ENCODE measurements at regions not wholly inside any gene's neighbourhood (a gene's known extent, or its start where the extent isn't known, plus 50 kb on each side); places are given as distances from the start of the nearest gene placed in this dataset.

GRCh38 chr5:28729067-28729466, 1690.7 kb upstream of the CDH9 start (continued):
- no peak for TF ChIP-seq CHD7 (IDR thresholded peaks at IDR 0.05; ENCODE audit: insufficient replicate concordance, low read length)
- TF ChIP-seq EZH2 (IDR thresholded peaks at IDR 0.05; ENCODE audit: low read depth, low read length, severe bottlenecking): no peak
- TF ChIP-seq SP4 (IDR thresholded peaks at IDR 0.05; ENCODE audit: low read length): no peak
- no peak for TF ChIP-seq RXRA (IDR thresholded peaks at IDR 0.05; ENCODE audit: insufficient read depth, low read depth, low read length)
- no peak for TF ChIP-seq CBX8 (IDR thresholded peaks at IDR 0.05; ENCODE audit: borderline replicate concordance, low read depth, low read length)
- TF ChIP-seq POLR2AphosphoS5 (IDR thresholded peaks at IDR 0.05; ENCODE audit: low read depth, low read length): no peak
- no peak for TF ChIP-seq NRF1 (IDR thresholded peaks at IDR 0.05; ENCODE audit: low read depth, low read length)
- TF ChIP-seq EGR1 (IDR thresholded peaks at IDR 0.05; ENCODE audit: borderline replicate concordance, low read depth, low read length): no peak
- no peak for TF ChIP-seq BACH1 (IDR thresholded peaks at IDR 0.05; ENCODE audit: low read length)
- TF ChIP-seq MAFK (IDR thresholded peaks at IDR 0.05; ENCODE audit: low read depth, low read length): no peak
- no peak for TF ChIP-seq TEAD4 (IDR thresholded peaks at IDR 0.05; ENCODE audit: low read depth, low read length)
- no peak for TF ChIP-seq CREB1 (IDR thresholded peaks at IDR 0.05)
- no peak for TF ChIP-seq ASH2L (IDR thresholded peaks at IDR 0.05; ENCODE audit: low read length)

Measured in H1 (cell line).